ENCODE measurements at regions not wholly inside any gene's neighbourhood (a gene's known extent, or its start where the extent isn't known, plus 50 kb on each side); places are given as distances from the start of the nearest gene placed in this dataset.

- intact Hi-C loops (cut with micrococcal nuclease; ENCODE audit: unreplicated experiment) (no loop called here), in situ Hi-C loops (cut with MboI) (no loop called here)
- no peak overlapping the region for H3K9ac ChIP-seq (ENCODE audit: control insufficient read depth, insufficient read depth, low read length)
- no peaks in the 10 kb centered on the region for H3K27me3 ChIP-seq (replicated peaks in 1 of 2; ENCODE audit: control insufficient read depth in 2 of 2, insufficient read depth in 2 of 2, low read length in 1 of 2)
- no peaks in the 10 kb centered on the region for H3K4me1 ChIP-seq (ENCODE audit: control insufficient read depth, insufficient read depth, low read length)
- H3K9me3 ChIP-seq (replicated peaks; ENCODE audit: control insufficient read depth, insufficient read depth, low read length): no peaks in the 10 kb centered on the region
- FAIRE-seq (no peak), ATAC-seq (no peak), DNase-seq (ENCODE audit: low read depth, low spot score) (no peak)
- no peak overlapping the region for H3K27ac ChIP-seq (ENCODE audit: control insufficient read depth, insufficient read depth)
- no TSS peak for BruUV-seq (replicated peaks)
- H3K36me3 ChIP-seq (ENCODE audit: control insufficient read depth in 2 of 2, insufficient read depth in 2 of 2, low read length in 1 of 2): no peaks in the 10 kb centered on the region; a peak in 1 of 4 replicates
- WGBS (ENCODE audit: insufficient coverage, insufficient replicate concordance, low lambda C conversion rate, missing lambda C conversion rate): 90% methylated on average over 6 of the region's 6 CpGs
- no peaks in the 10 kb centered on the region for H4K20me1 ChIP-seq (ENCODE audit: control insufficient read depth, insufficient read depth)
- no peaks in the 10 kb centered on the region for H3K79me2 ChIP-seq (ENCODE audit: control insufficient read depth, insufficient read depth, low read length)
- no peak overlapping the region for H3K4me3 ChIP-seq
- no peak overlapping the region for H2AFZ ChIP-seq (ENCODE audit: control insufficient read depth, low read depth, low read length)
- RAD21 ChIA-PET (ENCODE audit: unreplicated experiment): no interaction called here
- H3K4me2 ChIP-seq (ENCODE audit: control insufficient read depth, insufficient read depth): no peak overlapping the region
- SMC1A ChIA-PET (ENCODE audit: uncharacterized antibody, unreplicated experiment): no interaction called here
- CTCF ChIA-PET: interaction anchor here (1.3 kb wide), 1 partner anchor 220 kb away, joined by 11 read pairs; no protein-coding TSS in a partner anchor
- POLR2A ChIA-PET: interaction anchor here (0.5 kb wide), 1 partner anchor 84 kb away, joined by 3 read pairs; no protein-coding TSS in a partner anchor
- TF ChIP-seq RAD51 (IDR thresholded peaks at IDR 0.05) (no peak), SUZ12 (IDR thresholded peaks at IDR 0.05; ENCODE audit: unreplicated experiment) (no peak), BMI1 (IDR thresholded peaks at IDR 0.05; ENCODE audit: borderline replicate concordance) (no peak), KAT2A (conservative IDR thresholded peaks at IDR 0.05; ENCODE audit: control insufficient read depth, low read depth, low read length) (no peak), CBX5 (IDR thresholded peaks at IDR 0.05; ENCODE audit: low read depth) (no peak), NRF1 (conservative IDR thresholded peaks at IDR 0.05; ENCODE audit: low read depth, low read length) (no peak), SIX5 (IDR thresholded peaks at IDR 0.05; ENCODE audit: low read depth, low read length, severe bottlenecking) (no peak), EED (IDR thresholded peaks at IDR 0.05; ENCODE audit: low read depth) (no peak), SRF (IDR thresholded peaks at IDR 0.05; ENCODE audit: low read depth in 2 of 2, low read length in 2 of 2) (no peak), NKRF (conservative IDR thresholded peaks at IDR 0.05) (no peak), MEF2A (IDR thresholded peaks at IDR 0.05; ENCODE audit: insufficient read depth, low read depth, low read length) (no peak), ZNF217 (IDR thresholded peaks at IDR 0.05) (no peak)
- TF ChIP-seq, protein P1, sequence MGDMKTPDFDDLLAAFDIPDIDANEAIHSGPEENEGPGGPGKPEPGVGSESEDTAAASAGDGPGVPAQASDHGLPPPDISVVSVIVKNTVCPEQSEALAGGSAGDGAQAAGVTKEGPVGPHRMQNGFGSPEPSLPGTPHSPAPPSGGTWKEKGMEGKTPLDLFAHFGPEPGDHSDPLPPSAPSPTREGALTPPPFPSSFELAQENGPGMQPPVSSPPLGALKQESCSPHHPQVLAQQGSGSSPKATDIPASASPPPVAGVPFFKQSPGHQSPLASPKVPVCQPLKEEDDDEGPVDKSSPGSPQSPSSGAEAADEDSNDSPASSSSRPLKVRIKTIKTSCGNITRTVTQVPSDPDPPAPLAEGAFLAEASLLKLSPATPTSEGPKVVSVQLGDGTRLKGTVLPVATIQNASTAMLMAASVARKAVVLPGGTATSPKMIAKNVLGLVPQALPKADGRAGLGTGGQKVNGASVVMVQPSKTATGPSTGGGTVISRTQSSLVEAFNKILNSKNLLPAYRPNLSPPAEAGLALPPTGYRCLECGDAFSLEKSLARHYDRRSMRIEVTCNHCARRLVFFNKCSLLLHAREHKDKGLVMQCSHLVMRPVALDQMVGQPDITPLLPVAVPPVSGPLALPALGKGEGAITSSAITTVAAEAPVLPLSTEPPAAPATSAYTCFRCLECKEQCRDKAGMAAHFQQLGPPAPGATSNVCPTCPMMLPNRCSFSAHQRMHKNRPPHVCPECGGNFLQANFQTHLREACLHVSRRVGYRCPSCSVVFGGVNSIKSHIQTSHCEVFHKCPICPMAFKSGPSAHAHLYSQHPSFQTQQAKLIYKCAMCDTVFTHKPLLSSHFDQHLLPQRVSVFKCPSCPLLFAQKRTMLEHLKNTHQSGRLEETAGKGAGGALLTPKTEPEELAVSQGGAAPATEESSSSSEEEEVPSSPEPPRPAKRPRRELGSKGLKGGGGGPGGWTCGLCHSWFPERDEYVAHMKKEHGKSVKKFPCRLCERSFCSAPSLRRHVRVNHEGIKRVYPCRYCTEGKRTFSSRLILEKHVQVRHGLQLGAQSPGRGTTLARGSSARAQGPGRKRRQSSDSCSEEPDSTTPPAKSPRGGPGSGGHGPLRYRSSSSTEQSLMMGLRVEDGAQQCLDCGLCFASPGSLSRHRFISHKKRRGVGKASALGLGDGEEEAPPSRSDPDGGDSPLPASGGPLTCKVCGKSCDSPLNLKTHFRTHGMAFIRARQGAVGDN (IDR thresholded peaks at IDR 0.05): no peak
- TF ChIP-seq, protein P2, sequence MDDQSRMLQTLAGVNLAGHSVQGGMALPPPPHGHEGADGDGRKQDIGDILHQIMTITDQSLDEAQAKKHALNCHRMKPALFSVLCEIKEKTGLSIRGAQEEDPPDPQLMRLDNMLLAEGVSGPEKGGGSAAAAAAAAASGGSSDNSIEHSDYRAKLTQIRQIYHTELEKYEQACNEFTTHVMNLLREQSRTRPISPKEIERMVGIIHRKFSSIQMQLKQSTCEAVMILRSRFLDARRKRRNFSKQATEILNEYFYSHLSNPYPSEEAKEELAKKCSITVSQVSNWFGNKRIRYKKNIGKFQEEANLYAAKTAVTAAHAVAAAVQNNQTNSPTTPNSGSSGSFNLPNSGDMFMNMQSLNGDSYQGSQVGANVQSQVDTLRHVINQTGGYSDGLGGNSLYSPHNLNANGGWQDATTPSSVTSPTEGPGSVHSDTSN (IDR thresholded peaks at IDR 0.05; ENCODE audit: insufficient replicate concordance, low read depth, low read length): no peak
- TF ChIP-seq, protein P3, sequence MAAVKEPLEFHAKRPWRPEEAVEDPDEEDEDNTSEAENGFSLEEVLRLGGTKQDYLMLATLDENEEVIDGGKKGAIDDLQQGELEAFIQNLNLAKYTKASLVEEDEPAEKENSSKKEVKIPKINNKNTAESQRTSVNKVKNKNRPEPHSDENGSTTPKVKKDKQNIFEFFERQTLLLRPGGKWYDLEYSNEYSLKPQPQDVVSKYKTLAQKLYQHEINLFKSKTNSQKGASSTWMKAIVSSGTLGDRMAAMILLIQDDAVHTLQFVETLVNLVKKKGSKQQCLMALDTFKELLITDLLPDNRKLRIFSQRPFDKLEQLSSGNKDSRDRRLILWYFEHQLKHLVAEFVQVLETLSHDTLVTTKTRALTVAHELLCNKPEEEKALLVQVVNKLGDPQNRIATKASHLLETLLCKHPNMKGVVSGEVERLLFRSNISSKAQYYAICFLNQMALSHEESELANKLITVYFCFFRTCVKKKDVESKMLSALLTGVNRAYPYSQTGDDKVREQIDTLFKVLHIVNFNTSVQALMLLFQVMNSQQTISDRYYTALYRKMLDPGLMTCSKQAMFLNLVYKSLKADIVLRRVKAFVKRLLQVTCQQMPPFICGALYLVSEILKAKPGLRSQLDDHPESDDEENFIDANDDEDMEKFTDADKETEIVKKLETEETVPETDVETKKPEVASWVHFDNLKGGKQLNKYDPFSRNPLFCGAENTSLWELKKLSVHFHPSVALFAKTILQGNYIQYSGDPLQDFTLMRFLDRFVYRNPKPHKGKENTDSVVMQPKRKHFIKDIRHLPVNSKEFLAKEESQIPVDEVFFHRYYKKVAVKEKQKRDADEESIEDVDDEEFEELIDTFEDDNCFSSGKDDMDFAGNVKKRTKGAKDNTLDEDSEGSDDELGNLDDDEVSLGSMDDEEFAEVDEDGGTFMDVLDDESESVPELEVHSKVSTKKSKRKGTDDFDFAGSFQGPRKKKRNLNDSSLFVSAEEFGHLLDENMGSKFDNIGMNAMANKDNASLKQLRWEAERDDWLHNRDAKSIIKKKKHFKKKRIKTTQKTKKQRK (IDR thresholded peaks at IDR 0.05; ENCODE audit: low read depth, low read length): no peak
These were observed 99.3 kb upstream of the TIAM2 start for GRCh38 chr6:154895841-154896240.

Data from GM12878 (cell line).